ENCODE measurements at regions not wholly inside any gene's neighbourhood (a gene's known extent, or its start where the extent isn't known, plus 50 kb on each side); places are given as distances from the start of the nearest gene placed in this dataset.

DNA sequence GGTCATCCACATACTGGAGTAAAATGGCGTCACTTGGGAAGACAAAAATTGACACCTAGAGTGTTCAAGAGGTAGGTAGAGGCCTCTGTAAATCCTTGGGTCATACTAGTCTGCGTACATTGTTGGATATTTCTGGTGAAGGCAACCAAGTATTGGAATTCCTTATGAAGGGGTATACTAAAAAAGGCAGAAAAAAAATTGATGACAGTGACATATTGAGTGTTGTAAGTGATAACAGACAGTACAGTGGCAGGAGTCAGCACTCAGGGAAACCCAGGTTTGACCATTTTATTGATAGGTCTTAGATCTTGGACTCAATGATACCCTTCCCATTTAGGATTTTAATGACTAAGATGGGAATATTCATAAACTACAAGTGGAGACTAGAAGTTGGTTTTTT, 359.1 kb upstream of the VSTM2A start:
- H3K9me3 ChIP-seq (replicated peaks; ENCODE audit: control insufficient read depth, insufficient read depth, low read length): peaks cover 5% of the 10 kb centered on the region
- POLR2A ChIA-PET: no interaction called here
- BruUV-seq (replicated peaks): no TSS peak
- H2AFZ ChIP-seq (ENCODE audit: low read depth, low read length): no peak overlapping the region
- DNase-seq (ENCODE audit: low read depth, low spot score) (no peak), FAIRE-seq (no peak)
- TF ChIP-seq MYC (IDR thresholded peaks at IDR 0.05; ENCODE audit: low read depth, low read length) (no peak), FOS (IDR thresholded peaks at IDR 0.05; ENCODE audit: borderline replicate concordance, insufficient read depth, low read length) (no peak)
- H3K36me3 ChIP-seq (ENCODE audit: control insufficient read depth in 2 of 2, extremely low read depth in 1 of 2, insufficient read depth in 2 of 2, low read length in 2 of 2): no peaks in the 10 kb centered on the region
- intact Hi-C loops (cut with micrococcal nuclease) (no loop called here), dilution Hi-C loops (cut with MboI; ENCODE audit: extremely low pct_ligation_motif_present, low sequenced_read_pairs) (no loop called here)
- H3K4me2 ChIP-seq (ENCODE audit: insufficient read depth, low read length): no peak overlapping the region
- H3K4me1 ChIP-seq (ENCODE audit: control insufficient read depth, extremely low read depth, insufficient read depth, low read length): no peaks in the 10 kb centered on the region
- CTCF ChIA-PET: no interaction called here
- H3K9ac ChIP-seq (replicated peaks; ENCODE audit: extremely low read depth, insufficient read depth, low read length): no peak overlapping the region
- H3K79me2 ChIP-seq (ENCODE audit: control insufficient read depth, insufficient read depth, low read length): no peaks in the 10 kb centered on the region
- no peak overlapping the region for H3K4me3 ChIP-seq (replicated peaks in 1 of 3; ENCODE audit: insufficient read depth in 1 of 3, low read depth in 1 of 3, low read length in 3 of 3)
- H4K20me1 ChIP-seq (replicated peaks; ENCODE audit: control insufficient read depth, extremely low read depth, insufficient read depth, low read length): no peaks in the 10 kb centered on the region
- no peak overlapping the region for H3K27ac ChIP-seq (ENCODE audit: insufficient read depth, low read depth, low read length)
- H3K27me3 ChIP-seq (ENCODE audit: control insufficient read depth in 2 of 2, insufficient read depth in 2 of 2, low read length in 2 of 2): no peaks in the 10 kb centered on the region
- H3K9me1 ChIP-seq (replicated peaks; ENCODE audit: control insufficient read depth, extremely low read depth, insufficient read depth, low read length): no peaks in the 10 kb centered on the region

DNA sequence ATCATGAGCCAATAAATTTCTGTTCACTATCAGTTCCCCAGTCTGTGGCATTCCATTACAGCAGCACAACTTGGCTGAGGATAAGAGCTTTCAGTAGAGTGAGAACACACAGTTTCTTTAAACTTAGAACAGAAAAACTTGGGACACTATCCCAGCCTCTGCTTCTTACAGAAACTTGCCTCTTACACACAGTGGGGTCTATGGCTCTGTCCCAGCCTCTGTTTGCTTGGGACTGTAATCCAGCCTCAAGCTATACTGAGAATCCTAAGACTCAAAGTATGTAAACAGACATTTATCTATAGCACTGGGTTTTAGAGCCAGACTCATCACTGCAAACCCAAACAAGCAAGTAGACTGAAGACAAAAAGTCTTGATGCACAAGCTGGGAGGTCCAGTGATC, 355.8 kb upstream of the VSTM2A start:
- ChIA-PET CTCF (no interaction called here), POLR2A (no interaction called here)
- no peaks in the 10 kb centered on the region for H3K4me1 ChIP-seq (ENCODE audit: control insufficient read depth, extremely low read depth, insufficient read depth, low read length)

More for the DNA sequence above, 355.8 kb upstream of the VSTM2A start:
- Histone ChIP-seq H4K20me1 (replicated peaks; ENCODE audit: control insufficient read depth, extremely low read depth, insufficient read depth, low read length) (no peaks in the 10 kb centered on the region), H3K79me2 (ENCODE audit: control insufficient read depth, insufficient read depth, low read length) (no peaks in the 10 kb centered on the region), H3K4me2 (ENCODE audit: insufficient read depth, low read length) (no peak overlapping the region), H3K36me3 (ENCODE audit: control insufficient read depth in 2 of 2, extremely low read depth in 1 of 2, insufficient read depth in 2 of 2, low read length in 2 of 2) (no peaks in the 10 kb centered on the region), H3K27ac (ENCODE audit: insufficient read depth, low read depth, low read length) (no peak overlapping the region), H2AFZ (ENCODE audit: low read depth, low read length) (no peak overlapping the region), H3K9ac (replicated peaks; ENCODE audit: extremely low read depth, insufficient read depth, low read length) (no peak overlapping the region), H3K9me1 (replicated peaks; ENCODE audit: control insufficient read depth, extremely low read depth, insufficient read depth, low read length) (no peaks in the 10 kb centered on the region), H3K4me3 (replicated peaks in 1 of 3; ENCODE audit: insufficient read depth in 1 of 3, low read depth in 1 of 3, low read length in 3 of 3) (no peak overlapping the region), H3K9me3 (replicated peaks; ENCODE audit: control insufficient read depth, insufficient read depth, low read length) (peaks cover 4% of the 10 kb centered on the region), H3K27me3 (ENCODE audit: control insufficient read depth in 2 of 2, insufficient read depth in 2 of 2, low read length in 2 of 2) (no peaks in the 10 kb centered on the region)
- FAIRE-seq: no peak
- TF ChIP-seq GATA2 (IDR thresholded peaks at IDR 0.05; ENCODE audit: insufficient read depth, insufficient read length, low read depth, low read length) (no peak), FOS (IDR thresholded peaks at IDR 0.05; ENCODE audit: borderline replicate concordance, insufficient read depth, low read length) (no peak), POLR2A (IDR thresholded peaks at IDR 0.05; ENCODE audit: low read depth, low read length) (no peak), MYC (IDR thresholded peaks at IDR 0.05; ENCODE audit: low read depth, low read length) (no peak), JUN (IDR thresholded peaks at IDR 0.05; ENCODE audit: borderline replicate concordance, insufficient read depth, insufficient read length, low read depth) (no peak), POLR2AphosphoS5 (IDR thresholded peaks at IDR 0.05; ENCODE audit: insufficient read depth, low read depth, low read length) (no peak), EZH2 (IDR thresholded peaks at IDR 0.05; ENCODE audit: borderline replicate concordance, low read depth, low read length, severe bottlenecking) (no peak)
- TF ChIP-seq, protein P1, sequence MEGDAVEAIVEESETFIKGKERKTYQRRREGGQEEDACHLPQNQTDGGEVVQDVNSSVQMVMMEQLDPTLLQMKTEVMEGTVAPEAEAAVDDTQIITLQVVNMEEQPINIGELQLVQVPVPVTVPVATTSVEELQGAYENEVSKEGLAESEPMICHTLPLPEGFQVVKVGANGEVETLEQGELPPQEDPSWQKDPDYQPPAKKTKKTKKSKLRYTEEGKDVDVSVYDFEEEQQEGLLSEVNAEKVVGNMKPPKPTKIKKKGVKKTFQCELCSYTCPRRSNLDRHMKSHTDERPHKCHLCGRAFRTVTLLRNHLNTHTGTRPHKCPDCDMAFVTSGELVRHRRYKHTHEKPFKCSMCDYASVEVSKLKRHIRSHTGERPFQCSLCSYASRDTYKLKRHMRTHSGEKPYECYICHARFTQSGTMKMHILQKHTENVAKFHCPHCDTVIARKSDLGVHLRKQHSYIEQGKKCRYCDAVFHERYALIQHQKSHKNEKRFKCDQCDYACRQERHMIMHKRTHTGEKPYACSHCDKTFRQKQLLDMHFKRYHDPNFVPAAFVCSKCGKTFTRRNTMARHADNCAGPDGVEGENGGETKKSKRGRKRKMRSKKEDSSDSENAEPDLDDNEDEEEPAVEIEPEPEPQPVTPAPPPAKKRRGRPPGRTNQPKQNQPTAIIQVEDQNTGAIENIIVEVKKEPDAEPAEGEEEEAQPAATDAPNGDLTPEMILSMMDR (IDR thresholded peaks at IDR 0.05; ENCODE audit: extremely low read depth in 1 of 2, insufficient read depth in 1 of 2, low read depth in 1 of 2, low read length in 2 of 2): no peak
- TF ChIP-seq, protein P2, sequence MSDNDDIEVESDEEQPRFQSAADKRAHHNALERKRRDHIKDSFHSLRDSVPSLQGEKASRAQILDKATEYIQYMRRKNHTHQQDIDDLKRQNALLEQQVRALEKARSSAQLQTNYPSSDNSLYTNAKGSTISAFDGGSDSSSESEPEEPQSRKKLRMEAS (IDR thresholded peaks at IDR 0.05; ENCODE audit: insufficient read depth, insufficient read length): no peak
- no TSS peak for BruUV-seq (replicated peaks)
- intact Hi-C loops (cut with micrococcal nuclease): no loop called here
- no peak for DNase-seq (ENCODE audit: low read depth, low spot score)
- dilution Hi-C loops (cut with MboI; ENCODE audit: extremely low pct_ligation_motif_present, low sequenced_read_pairs): no loop called here

Data from endothelial cell of umbilical vein (primary cell).